ENCODE measurements at regions not wholly inside any gene's neighbourhood (a gene's known extent, or its start where the extent isn't known, plus 50 kb on each side); places are given as distances from the start of the nearest gene placed in this dataset.

GRCh38 chr21:18887922-18888602 lies 484.5 kb upstream of the TMPRSS15 start:
- Histone ChIP-seq H3K27me3 (replicated peaks; ENCODE audit: control insufficient read depth, insufficient read depth, low read length) (no peaks in the 10 kb centered on the region), H3K36me3 (ENCODE audit: control insufficient read depth, insufficient read depth, low read length) (no peaks in the 10 kb centered on the region), H3K4me3 (replicated peaks; ENCODE audit: low read depth, low read length) (no peak overlapping the region)
- no peak for TF ChIP-seq CTCF (IDR thresholded peaks at IDR 0.05; ENCODE audit: insufficient read depth, low read length, poor library complexity, severe bottlenecking)
- no peak for DNase-seq (ENCODE audit: extremely low read depth, insufficient read length)

GRCh38 chr21:18893406-18893805 lies 489.8 kb upstream of the TMPRSS15 start:
- no peaks in the 10 kb centered on the region for H3K27me3 ChIP-seq (replicated peaks; ENCODE audit: control insufficient read depth, insufficient read depth, low read length)
- no peak overlapping the region for H3K4me3 ChIP-seq (replicated peaks; ENCODE audit: low read depth, low read length)
- TF ChIP-seq CTCF (IDR thresholded peaks at IDR 0.05; ENCODE audit: insufficient read depth, low read length, poor library complexity, severe bottlenecking): no peak
- no peak for DNase-seq (ENCODE audit: extremely low read depth, insufficient read length)
- H3K36me3 ChIP-seq (ENCODE audit: control insufficient read depth, insufficient read depth, low read length): no peaks in the 10 kb centered on the region

- Histone ChIP-seq H3K27me3 (replicated peaks; ENCODE audit: control insufficient read depth, insufficient read depth, low read length) (no peaks in the 10 kb centered on the region), H3K4me3 (replicated peaks; ENCODE audit: low read depth, low read length) (no peak overlapping the region), H3K36me3 (ENCODE audit: control insufficient read depth, insufficient read depth, low read length) (no peaks in the 10 kb centered on the region)
- DNase-seq (ENCODE audit: extremely low read depth, insufficient read length): no peak
- TF ChIP-seq CTCF (IDR thresholded peaks at IDR 0.05; ENCODE audit: insufficient read depth, low read length, poor library complexity, severe bottlenecking): no peak
These were observed 490.8 kb upstream of the TMPRSS15 start for GRCh38 chr21:18894387-18894786.

- Histone ChIP-seq H3K27me3 (replicated peaks; ENCODE audit: control insufficient read depth, insufficient read depth, low read length) (no peaks in the 10 kb centered on the region), H3K36me3 (ENCODE audit: control insufficient read depth, insufficient read depth, low read length) (no peaks in the 10 kb centered on the region), H3K4me3 (replicated peaks; ENCODE audit: low read depth, low read length) (no peak overlapping the region)
- no peak for TF ChIP-seq CTCF (IDR thresholded peaks at IDR 0.05; ENCODE audit: insufficient read depth, low read length, poor library complexity, severe bottlenecking)
- DNase-seq (ENCODE audit: extremely low read depth, insufficient read length): no peak
These were observed 495.7 kb upstream of the TMPRSS15 start for GRCh38 chr21:18899261-18899660.

GRCh38 chr21:18902660-18903059 lies 499.1 kb upstream of the TMPRSS15 start:
- no peak overlapping the region for H3K4me3 ChIP-seq (replicated peaks; ENCODE audit: low read depth, low read length)
- H3K36me3 ChIP-seq (ENCODE audit: control insufficient read depth, insufficient read depth, low read length): no peaks in the 10 kb centered on the region
- no peaks in the 10 kb centered on the region for H3K27me3 ChIP-seq (replicated peaks; ENCODE audit: control insufficient read depth, insufficient read depth, low read length)
- TF ChIP-seq CTCF (IDR thresholded peaks at IDR 0.05; ENCODE audit: insufficient read depth, low read length, poor library complexity, severe bottlenecking): no peak
- no peak for DNase-seq (ENCODE audit: extremely low read depth, insufficient read length)

- Histone ChIP-seq H3K27me3 (replicated peaks; ENCODE audit: control insufficient read depth, insufficient read depth, low read length) (no peaks in the 10 kb centered on the region), H3K36me3 (ENCODE audit: control insufficient read depth, insufficient read depth, low read length) (no peaks in the 10 kb centered on the region), H3K4me3 (replicated peaks; ENCODE audit: low read depth, low read length) (no peak overlapping the region)
- TF ChIP-seq CTCF (IDR thresholded peaks at IDR 0.05; ENCODE audit: insufficient read depth, low read length, poor library complexity, severe bottlenecking): no peak
- no peak for DNase-seq (ENCODE audit: extremely low read depth, insufficient read length)
These were observed 503.5 kb upstream of the TMPRSS15 start for GRCh38 chr21:18907076-18907475.

All from GM06990 (cell line).